Neural cell (in vitro differentiated cells): ENCODE measurements at regions not wholly inside any gene's neighbourhood (a gene's known extent, or its start where the extent isn't known, plus 50 kb on each side); places are given as distances from the start of the nearest gene placed in this dataset.
A peak's percentile ranks its signal among the peaks of the same experiment; 100 is the strongest.

Experiments
- H2AFZ ChIP-seq: fragments of 200-600, 300-800 bp; sonication (generic), shearing (Covaris generic); 2 replicates; pipeline ENCODE4 v1.6.0; 2014; ENCODE audit warnings: low read depth, mild to moderate bottlenecking, antibody characterized with exemption, low read length, moderate library complexity
- H3F3A ChIP-seq: fragments of 200-600 bp; shearing (Covaris generic); 2 replicates; pipeline ENCODE4 v1.6.1; 2016; ENCODE audit warnings: mild to moderate bottlenecking, moderate library complexity, mixed read lengths, antibody characterized with exemption, low read length; ENCODE audit not compliant: insufficient read depth, poor library complexity, severe bottlenecking
- H3K27ac ChIP-seq: fragments of 200-600, 300-800 bp; sonication (generic), shearing (Covaris generic); 2 replicates; pipeline ENCODE4 v1.5.1; 2014; ENCODE audit warnings: mild to moderate bottlenecking, low read length, moderate library complexity
- H3K27me3 ChIP-seq: fragments of 300-800, 200-600 bp; sonication (generic), shearing (Covaris generic); 2 replicates; pipeline ENCODE4 v1.6.0; 2014; ENCODE audit warnings: mild to moderate bottlenecking, low read depth, low read length, moderate library complexity; ENCODE audit not compliant: insufficient read depth
- H3K36me3 ChIP-seq: fragments of 300-800, 200-600 bp; sonication (generic), shearing (Covaris generic); 2 replicates; pipeline ENCODE4 v1.5.1; 2014; ENCODE audit warnings: mild to moderate bottlenecking, antibody characterized with exemption, low read length, moderate library complexity; ENCODE audit not compliant: insufficient read depth
- H3K4me2 ChIP-seq: fragments of 300-800, 200-600 bp; sonication (generic), shearing (Covaris generic); 2 replicates; pipeline ENCODE4 v1.6.0; 2014; ENCODE audit warnings: mild to moderate bottlenecking, low read length
- H3K4me3 ChIP-seq: fragments of 300-800, 200-600 bp; sonication (generic), shearing (Covaris generic); 2 replicates; pipeline ENCODE4 v1.5.1; 2014; ENCODE audit warnings: mild to moderate bottlenecking, low read length, moderate library complexity
- H3K79me2 ChIP-seq: fragments of 200-600 bp; shearing (Covaris generic); replicated peaks from 2 replicates; pipeline ENCODE4 v1.6.0; 2014; ENCODE audit warnings: mild to moderate bottlenecking, low read length, moderate library complexity; ENCODE audit not compliant: insufficient read depth
- H3K9ac ChIP-seq: fragments of 300-800, 200-600 bp; sonication (generic), shearing (Covaris generic); 2 replicates; pipeline ENCODE4 v1.6.1; 2016; ENCODE audit warnings: mild to moderate bottlenecking, low read length, mixed read lengths
- H3K9me2 ChIP-seq: fragments of 200-600 bp; shearing (Covaris generic); 2 replicates; pipeline ENCODE4 v1.6.1; 2016; ENCODE audit warnings: mild to moderate bottlenecking, low read length, mixed read lengths; ENCODE audit not compliant: insufficient read depth
- H3K9me3 ChIP-seq: fragments of 200-600, 300-800 bp; sonication (generic), shearing (Covaris generic); 2 replicates; pipeline ENCODE4 v1.6.1; 2016; ENCODE audit warnings: mild to moderate bottlenecking, mixed run types, low read length, moderate library complexity, mixed read lengths
- H4K20me1 ChIP-seq: fragments of 200-600 bp; shearing (Covaris generic); 2 replicates; pipeline ENCODE4 v1.6.1; 2016; ENCODE audit warnings: mild to moderate bottlenecking, mixed run types; ENCODE audit not compliant: insufficient read depth
- EP300 ChIP-seq: fragments of 450-650 bp; conservative IDR thresholded peaks from 2 replicates; pipeline ENCODE4 v1.6.1; 2014; ENCODE audit warnings: antibody characterized with exemption, mild to moderate bottlenecking, moderate library complexity; ENCODE audit not compliant: poor library complexity, severe bottlenecking
- EZH2 ChIP-seq: fragments of 200-600, 300-800 bp; shearing (Covaris generic), sonication (generic); IDR thresholded peaks from 2 replicates; pipeline ENCODE4 v1.6.1; 2014; ENCODE audit warnings: antibody characterized with exemption, low read length, borderline replicate concordance, mild to moderate bottlenecking; ENCODE audit not compliant: insufficient read depth, poor library complexity, severe bottlenecking
- MXI1 ChIP-seq: fragments of 450-650 bp; conservative IDR thresholded peaks from 2 replicates; pipeline ENCODE4 v1.6.1; 2014; ENCODE audit warnings: antibody characterized with exemption, mild to moderate bottlenecking; ENCODE audit not compliant: poor library complexity, severe bottlenecking
- POLR2AphosphoS5 ChIP-seq: IDR thresholded peaks from 2 replicates; pipeline ENCODE4 v1.6.1; 2012
- RAD21 ChIP-seq: fragments of 450-650 bp; conservative IDR thresholded peaks from 2 replicates; pipeline ENCODE4 v1.6.1; 2014; ENCODE audit warnings: antibody characterized with exemption, mild to moderate bottlenecking, moderate library complexity
- SMC3 ChIP-seq: fragments of 450-650 bp; conservative IDR thresholded peaks from 2 replicates; pipeline ENCODE4 v1.6.1; 2014; ENCODE audit warnings: antibody characterized with exemption, mild to moderate bottlenecking, moderate library complexity; ENCODE audit not compliant: poor library complexity
- TAF1 ChIP-seq: IDR thresholded peaks from 2 replicates; pipeline ENCODE4 v1.6.1; 2012; ENCODE audit warnings: low read depth
- TF ChIP-seq, protein P1 (sequence below): fragments of 450-650 bp; IDR thresholded peaks from 2 replicates; pipeline ENCODE4 v1.5.1; 2014; ENCODE audit warnings: antibody characterized with exemption, mild to moderate bottlenecking, moderate library complexity; ENCODE audit not compliant: poor library complexity, severe bottlenecking
- TF ChIP-seq, protein P2 (sequence below): IDR thresholded peaks from 2 replicates; pipeline ENCODE4 v1.6.1; 2012; ENCODE audit warnings: borderline replicate concordance

DNA sequence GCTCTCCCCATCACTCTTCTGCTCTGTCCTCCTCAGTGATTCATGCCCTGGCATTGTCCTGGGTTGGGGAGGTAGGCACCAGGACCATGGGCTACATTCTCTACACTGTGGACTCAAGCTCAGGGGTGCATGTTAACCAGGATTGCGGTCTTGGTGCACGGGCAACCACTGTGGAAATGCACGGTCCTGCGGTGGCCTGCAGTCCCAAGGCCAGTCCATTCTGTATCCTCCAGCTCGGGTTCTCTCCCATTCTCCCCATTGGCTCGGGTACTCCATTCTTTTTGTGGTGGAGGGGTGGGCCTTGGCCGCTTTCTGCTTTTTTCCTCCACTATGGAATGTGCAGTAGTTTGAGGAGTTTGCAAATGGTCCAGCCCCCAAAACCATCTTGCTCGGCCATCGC, 215.0 kb upstream of the MYT1L start:
- H3K4me3 ChIP-seq: no peak overlapping the region
- TF ChIP-seq EZH2 (no peak), POLR2AphosphoS5 (no peak), RAD21 (no peak), EP300 (no peak), SMC3 (no peak), MXI1 (no peak), TAF1 (no peak)
- TF ChIP-seq, protein P1, sequence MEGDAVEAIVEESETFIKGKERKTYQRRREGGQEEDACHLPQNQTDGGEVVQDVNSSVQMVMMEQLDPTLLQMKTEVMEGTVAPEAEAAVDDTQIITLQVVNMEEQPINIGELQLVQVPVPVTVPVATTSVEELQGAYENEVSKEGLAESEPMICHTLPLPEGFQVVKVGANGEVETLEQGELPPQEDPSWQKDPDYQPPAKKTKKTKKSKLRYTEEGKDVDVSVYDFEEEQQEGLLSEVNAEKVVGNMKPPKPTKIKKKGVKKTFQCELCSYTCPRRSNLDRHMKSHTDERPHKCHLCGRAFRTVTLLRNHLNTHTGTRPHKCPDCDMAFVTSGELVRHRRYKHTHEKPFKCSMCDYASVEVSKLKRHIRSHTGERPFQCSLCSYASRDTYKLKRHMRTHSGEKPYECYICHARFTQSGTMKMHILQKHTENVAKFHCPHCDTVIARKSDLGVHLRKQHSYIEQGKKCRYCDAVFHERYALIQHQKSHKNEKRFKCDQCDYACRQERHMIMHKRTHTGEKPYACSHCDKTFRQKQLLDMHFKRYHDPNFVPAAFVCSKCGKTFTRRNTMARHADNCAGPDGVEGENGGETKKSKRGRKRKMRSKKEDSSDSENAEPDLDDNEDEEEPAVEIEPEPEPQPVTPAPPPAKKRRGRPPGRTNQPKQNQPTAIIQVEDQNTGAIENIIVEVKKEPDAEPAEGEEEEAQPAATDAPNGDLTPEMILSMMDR: no peak
- TF ChIP-seq, protein P2, sequence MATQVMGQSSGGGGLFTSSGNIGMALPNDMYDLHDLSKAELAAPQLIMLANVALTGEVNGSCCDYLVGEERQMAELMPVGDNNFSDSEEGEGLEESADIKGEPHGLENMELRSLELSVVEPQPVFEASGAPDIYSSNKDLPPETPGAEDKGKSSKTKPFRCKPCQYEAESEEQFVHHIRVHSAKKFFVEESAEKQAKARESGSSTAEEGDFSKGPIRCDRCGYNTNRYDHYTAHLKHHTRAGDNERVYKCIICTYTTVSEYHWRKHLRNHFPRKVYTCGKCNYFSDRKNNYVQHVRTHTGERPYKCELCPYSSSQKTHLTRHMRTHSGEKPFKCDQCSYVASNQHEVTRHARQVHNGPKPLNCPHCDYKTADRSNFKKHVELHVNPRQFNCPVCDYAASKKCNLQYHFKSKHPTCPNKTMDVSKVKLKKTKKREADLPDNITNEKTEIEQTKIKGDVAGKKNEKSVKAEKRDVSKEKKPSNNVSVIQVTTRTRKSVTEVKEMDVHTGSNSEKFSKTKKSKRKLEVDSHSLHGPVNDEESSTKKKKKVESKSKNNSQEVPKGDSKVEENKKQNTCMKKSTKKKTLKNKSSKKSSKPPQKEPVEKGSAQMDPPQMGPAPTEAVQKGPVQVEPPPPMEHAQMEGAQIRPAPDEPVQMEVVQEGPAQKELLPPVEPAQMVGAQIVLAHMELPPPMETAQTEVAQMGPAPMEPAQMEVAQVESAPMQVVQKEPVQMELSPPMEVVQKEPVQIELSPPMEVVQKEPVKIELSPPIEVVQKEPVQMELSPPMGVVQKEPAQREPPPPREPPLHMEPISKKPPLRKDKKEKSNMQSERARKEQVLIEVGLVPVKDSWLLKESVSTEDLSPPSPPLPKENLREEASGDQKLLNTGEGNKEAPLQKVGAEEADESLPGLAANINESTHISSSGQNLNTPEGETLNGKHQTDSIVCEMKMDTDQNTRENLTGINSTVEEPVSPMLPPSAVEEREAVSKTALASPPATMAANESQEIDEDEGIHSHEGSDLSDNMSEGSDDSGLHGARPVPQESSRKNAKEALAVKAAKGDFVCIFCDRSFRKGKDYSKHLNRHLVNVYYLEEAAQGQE: no peak
- H3K27ac ChIP-seq: no peak overlapping the region
- H2AFZ ChIP-seq: no peak overlapping the region
- no peaks in the 10 kb centered on the region for H3K9me3 ChIP-seq
- H3K9ac ChIP-seq: no peak overlapping the region
- H3K36me3 ChIP-seq: no peaks in the 10 kb centered on the region
- no peaks in the 10 kb centered on the region for H3F3A ChIP-seq
- no peaks in the 10 kb centered on the region for H3K79me2 ChIP-seq
- H3K4me2 ChIP-seq: no peak overlapping the region
- no peaks in the 10 kb centered on the region for H3K27me3 ChIP-seq
- no peaks in the 10 kb centered on the region for H4K20me1 ChIP-seq
- no peaks in the 10 kb centered on the region for H3K9me2 ChIP-seq

DNA sequence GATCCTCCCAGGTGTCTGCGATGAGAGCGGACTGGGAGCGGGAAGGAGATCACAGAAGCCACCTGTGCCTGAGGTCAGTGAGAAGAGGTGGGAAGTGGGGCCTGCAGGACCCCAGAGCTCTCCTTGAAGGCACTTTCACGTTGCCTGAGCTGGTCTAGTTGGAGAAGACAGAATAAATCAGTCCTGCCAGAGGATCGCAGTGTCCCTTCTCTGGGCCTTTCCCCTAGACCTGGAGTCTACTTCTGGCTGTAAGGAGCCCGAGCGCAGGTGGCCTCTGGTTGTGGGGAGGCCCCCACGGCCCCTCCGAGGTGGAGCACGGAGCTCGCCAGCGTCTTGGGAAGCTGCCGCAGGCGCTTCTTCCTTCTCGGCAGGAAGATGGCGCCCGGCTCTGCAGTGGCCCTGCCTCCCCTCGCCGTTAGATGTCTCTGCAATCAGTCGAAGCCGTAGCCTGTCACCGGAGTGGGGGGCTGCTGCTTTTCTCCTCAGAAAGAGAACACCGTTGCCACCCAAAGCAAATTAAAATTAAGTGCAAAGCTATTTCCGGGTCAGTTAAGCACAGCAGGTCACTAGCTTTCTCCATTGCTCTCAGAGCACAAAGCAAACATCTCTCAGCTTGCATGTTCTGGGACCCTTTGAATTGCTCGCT, 212.0 kb upstream of the MYT1L start:
- peak; percentile 68 for TF ChIP-seq RAD21
- no peak for TF ChIP-seq MXI1
- TF ChIP-seq POLR2AphosphoS5: no peak
- TF ChIP-seq, protein P2: no peak
- TF ChIP-seq EZH2: no peak
- peak; percentile 30 for TF ChIP-seq EP300
- TF ChIP-seq SMC3: peak; percentile 64
- TF ChIP-seq, protein P1: peak; percentile 59
- TF ChIP-seq TAF1: no peak
- H3K9ac ChIP-seq: peak overlapping the region; percentile 34
- no peaks in the 10 kb centered on the region for H3F3A ChIP-seq
- no peak overlapping the region for H3K4me2 ChIP-seq
- peak overlapping the region; percentile 60 for H3K27ac ChIP-seq
- no peaks in the 10 kb centered on the region for H4K20me1 ChIP-seq
- no peaks in the 10 kb centered on the region for H3K9me2 ChIP-seq
- H3K36me3 ChIP-seq: no peaks in the 10 kb centered on the region
- no peaks in the 10 kb centered on the region for H3K9me3 ChIP-seq
- no peaks in the 10 kb centered on the region for H3K79me2 ChIP-seq
- no peak overlapping the region for H3K4me3 ChIP-seq
- H2AFZ ChIP-seq: no peak overlapping the region
- H3K27me3 ChIP-seq: no peaks in the 10 kb centered on the region
